Keratinocyte (primary cell): ENCODE measurements at regions not wholly inside any gene's neighbourhood (a gene's known extent, or its start where the extent isn't known, plus 50 kb on each side); places are given as distances from the start of the nearest gene placed in this dataset.

Experiments used
- DNase-seq: peaks from one replicate; pipeline ENCODE4 v3.0.0-alpha.2; 2011; ENCODE audit warnings: low read depth, missing footprints, low spot score
- FAIRE-seq: peaks from 2 replicates; lab custom pipeline; 2011; peaks lifted over from hg19 to GRCh38; lab: Jason Lieb, UNC
- H2AFZ ChIP-seq: 2 replicates; pipeline ENCODE4 v1.6.0; 2012; ENCODE audit warnings: low read length, control low read depth, inconsistent platforms; ENCODE audit not compliant: control insufficient read depth
- H3K27ac ChIP-seq: 2 replicates; pipeline ENCODE4 v1.5.1; 2011; ENCODE audit warnings: low read length; ENCODE audit not compliant: control insufficient read depth, insufficient read depth
- H3K27me3 ChIP-seq: 3 replicates; pipeline ENCODE4 v1.6.0; 2011; ENCODE audit warnings: low read length; ENCODE audit not compliant: control insufficient read depth, insufficient read depth; ENCODE audit errors: extremely low read depth
- H3K36me3 ChIP-seq, 2 experiments: 2 replicates in 1 of 2; 3 replicates in 1 of 2; pipeline ENCODE4 v1.5.1; 2011; ENCODE audit warnings: low read length in 2 of 2, mild to moderate bottlenecking in 1 of 2; ENCODE audit not compliant: control insufficient read depth in 2 of 2, insufficient read depth in 2 of 2; ENCODE audit errors: extremely low read depth in 1 of 2
- H3K4me1 ChIP-seq: 3 replicates; pipeline ENCODE4 v1.5.1; 2011; ENCODE audit warnings: low read length; ENCODE audit not compliant: control insufficient read depth, insufficient read depth; ENCODE audit errors: extremely low read depth
- H3K4me2 ChIP-seq: 3 replicates; pipeline ENCODE4 v1.6.0; 2011; ENCODE audit warnings: low read depth, low read length; ENCODE audit not compliant: control insufficient read depth, insufficient read depth; ENCODE audit errors: extremely low read depth
- H3K4me3 ChIP-seq, 3 experiments: fragments of 200-600 bp in 1 of 3; sonication (generic) in 1 of 3; 2 replicates in 2 of 3; 3 replicates in 1 of 3; pipeline ENCODE4 v1.5.1; 2011 to 2016; ENCODE audit warnings: low read length in 3 of 3, mild to moderate bottlenecking in 3 of 3, control low read depth in 2 of 3, inconsistent platforms in 1 of 3, low read depth in 1 of 3, mixed read lengths in 1 of 3, mixed run types in 1 of 3, moderate library complexity in 1 of 3; ENCODE audit not compliant: control insufficient read depth in 2 of 3, insufficient read depth in 2 of 3; ENCODE audit errors: extremely low read depth in 1 of 3
- H3K79me2 ChIP-seq: 2 replicates; pipeline ENCODE4 v1.6.0; 2012; ENCODE audit warnings: low read length; ENCODE audit not compliant: control insufficient read depth, insufficient read depth
- H3K9ac ChIP-seq: 3 replicates; pipeline ENCODE4 v1.6.0; 2011; ENCODE audit warnings: low read length; ENCODE audit not compliant: control insufficient read depth, insufficient read depth; ENCODE audit errors: extremely low read depth
- H3K9me1 ChIP-seq: 3 replicates; pipeline ENCODE4 v1.6.0; 2011; ENCODE audit warnings: low read length; ENCODE audit not compliant: control insufficient read depth, insufficient read depth; ENCODE audit errors: extremely low read depth
- H3K9me3 ChIP-seq: 2 replicates; pipeline ENCODE4 v1.5.1; 2012; ENCODE audit warnings: low read depth, low read length; ENCODE audit not compliant: control insufficient read depth
- H4K20me1 ChIP-seq: 3 replicates; pipeline ENCODE4 v1.6.0; 2011; ENCODE audit warnings: low read length; ENCODE audit not compliant: control insufficient read depth, insufficient read depth; ENCODE audit errors: extremely low read depth
- EZH2 ChIP-seq: IDR thresholded peaks from one replicate; pipeline ENCODE4 v1.6.1; 2012; ENCODE audit warnings: inconsistent platforms, mild to moderate bottlenecking, low read length, moderate library complexity
- dilution Hi-C: fragments of 300-500 bp; cut with MboI; formaldehyde crosslinking; loops from one replicate; pipeline ENCODE4 v1.7.0; 2020; ENCODE audit warnings: low sequenced_read_pairs; ENCODE audit not compliant: extremely low pct_ligation_motif_present
- TF ChIP-seq, protein P1 (sequence below), 3 experiments: IDR thresholded peaks in 1 of 3; conservative IDR thresholded peaks in 1 of 3; optimal IDR thresholded peaks in 1 of 3; 2 replicates in 2 of 3; 3 replicates in 1 of 3; pipeline versions ENCODE3 to v1.5.1; 2011; ENCODE audit warnings: low read length in 3 of 3, mild to moderate bottlenecking in 3 of 3, moderate library complexity in 2 of 3, control low read depth in 1 of 3, inconsistent platforms in 1 of 3; ENCODE audit not compliant: insufficient read depth in 2 of 3; ENCODE audit errors: extremely low read depth in 1 of 3

- Histone ChIP-seq H3K4me2 (no peak overlapping the region), H2AFZ (no peak overlapping the region), H3K9ac (no peak overlapping the region), H3K27ac (no peak overlapping the region), H3K36me3 (no peaks in the 10 kb centered on the region), H3K9me1 (no peaks in the 10 kb centered on the region), H3K4me1 (no peaks in the 10 kb centered on the region), H3K9me3 (no peaks in the 10 kb centered on the region), H3K27me3 (no peaks in the 10 kb centered on the region), H3K4me3 (no peak overlapping the region), H3K79me2 (no peaks in the 10 kb centered on the region), H4K20me1 (no peaks in the 10 kb centered on the region)
- DNase-seq, result no peak
- FAIRE-seq, result no peak
- dilution Hi-C loops, result no loop called here
- TF ChIP-seq, protein P1, sequence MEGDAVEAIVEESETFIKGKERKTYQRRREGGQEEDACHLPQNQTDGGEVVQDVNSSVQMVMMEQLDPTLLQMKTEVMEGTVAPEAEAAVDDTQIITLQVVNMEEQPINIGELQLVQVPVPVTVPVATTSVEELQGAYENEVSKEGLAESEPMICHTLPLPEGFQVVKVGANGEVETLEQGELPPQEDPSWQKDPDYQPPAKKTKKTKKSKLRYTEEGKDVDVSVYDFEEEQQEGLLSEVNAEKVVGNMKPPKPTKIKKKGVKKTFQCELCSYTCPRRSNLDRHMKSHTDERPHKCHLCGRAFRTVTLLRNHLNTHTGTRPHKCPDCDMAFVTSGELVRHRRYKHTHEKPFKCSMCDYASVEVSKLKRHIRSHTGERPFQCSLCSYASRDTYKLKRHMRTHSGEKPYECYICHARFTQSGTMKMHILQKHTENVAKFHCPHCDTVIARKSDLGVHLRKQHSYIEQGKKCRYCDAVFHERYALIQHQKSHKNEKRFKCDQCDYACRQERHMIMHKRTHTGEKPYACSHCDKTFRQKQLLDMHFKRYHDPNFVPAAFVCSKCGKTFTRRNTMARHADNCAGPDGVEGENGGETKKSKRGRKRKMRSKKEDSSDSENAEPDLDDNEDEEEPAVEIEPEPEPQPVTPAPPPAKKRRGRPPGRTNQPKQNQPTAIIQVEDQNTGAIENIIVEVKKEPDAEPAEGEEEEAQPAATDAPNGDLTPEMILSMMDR (optimal IDR thresholded peaks at IDR 0.05 in 1 of 3, IDR thresholded peaks at IDR 0.05 in 1 of 3, conservative IDR thresholded peaks at IDR 0.05 in 1 of 3; ENCODE audit: extremely low read depth in 1 of 3, insufficient read depth in 2 of 3, low read length in 3 of 3), result no peak
- no peak for TF ChIP-seq EZH2
Observed at GRCh38 chrX:26347171-26347570, 131.2 kb downstream of the MAGEB5 start.

DNA sequence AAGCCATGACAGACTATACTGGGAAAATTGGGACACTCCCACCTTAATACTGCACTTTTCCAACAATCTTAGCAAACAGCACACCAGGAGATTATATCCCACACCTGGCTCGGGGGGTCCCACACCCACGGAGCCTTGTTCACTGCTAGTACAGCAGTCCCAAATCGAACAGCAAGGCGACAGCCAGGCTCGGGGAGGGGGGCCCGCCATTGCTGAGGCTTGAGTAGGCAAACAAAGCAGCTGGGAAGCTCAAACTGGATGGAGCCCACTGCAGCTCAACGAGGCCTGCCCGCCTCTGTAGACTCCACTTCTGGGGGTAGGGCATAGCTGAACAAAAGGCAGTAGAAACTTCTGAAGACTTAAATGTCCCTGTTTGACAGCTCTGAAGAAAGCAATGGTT is 118.3 kb downstream of the MAGEB5 start:
- dilution Hi-C loops, result no loop called here
- H3K4me1 ChIP-seq, result no peaks in the 10 kb centered on the region
- FAIRE-seq, result no peak

More for the DNA sequence above, 118.3 kb downstream of the MAGEB5 start:
- TF ChIP-seq, protein P1 (optimal IDR thresholded peaks at IDR 0.05 in 1 of 3, IDR thresholded peaks at IDR 0.05 in 1 of 3, conservative IDR thresholded peaks at IDR 0.05 in 1 of 3; ENCODE audit: extremely low read depth in 1 of 3, insufficient read depth in 2 of 3, low read length in 3 of 3), result no peak
- TF ChIP-seq EZH2, result no peak
- no peak overlapping the region for H3K27ac ChIP-seq
- no peak overlapping the region for H3K4me3 ChIP-seq
- no peak overlapping the region for H2AFZ ChIP-seq
- H3K9me1 ChIP-seq, result no peaks in the 10 kb centered on the region
- no peak overlapping the region for H3K4me2 ChIP-seq
- H3K79me2 ChIP-seq, result no peaks in the 10 kb centered on the region
- no peak overlapping the region for H3K9ac ChIP-seq
- no peaks in the 10 kb centered on the region for H3K36me3 ChIP-seq
- DNase-seq, result no peak
- H3K9me3 ChIP-seq, result no peaks in the 10 kb centered on the region
- no peaks in the 10 kb centered on the region for H4K20me1 ChIP-seq
- no peaks in the 10 kb centered on the region for H3K27me3 ChIP-seq
